Adrenal gland (tissue), 9 donors: ENCODE measurements at regions not wholly inside any gene's neighbourhood (a gene's known extent, or its start where the extent isn't known, plus 50 kb on each side); places are given as distances from the start of the nearest gene placed in this dataset.

ENCODE experiments used
- DNase-seq, 7 donors: peaks; one replicate each; pipeline ENCODE4 v3.0.0-alpha.2; 2019 to 2020
- H3K27ac ChIP-seq, 5 donors: fragments of 200-600 bp; sonication (generic) in 4 of 5; 1 replicate in 3 of 5; 2 replicates in 2 of 5; pipeline versions ENCODE4 v1.5.1 to v1.8.0; 2016 to 2020; ENCODE audit warnings: mild to moderate bottlenecking in 1 of 5
- H3K27me3 ChIP-seq: fragments of 200-600 bp; 2 replicates; pipeline ENCODE4 v1.8.0; 2021
- H3K36me3 ChIP-seq, 2 donors: fragments of 200-600 bp; replicated peaks in 1 of 2; 1 replicate in 1 of 2; 2 replicates in 1 of 2; pipeline versions ENCODE4 v1.5.1 to v1.8.0; 2018 to 2022
- H3K4me1 ChIP-seq, 2 donors: fragments of 200-600 bp; replicated peaks in 1 of 2; 1 replicate in 1 of 2; 2 replicates in 1 of 2; pipeline versions ENCODE4 v1.5.1 to v1.8.0; 2018 to 2021
- H3K4me3 ChIP-seq, 4 donors: fragments of 200-600 bp; sonication (generic) in 3 of 4; one replicate each; pipeline ENCODE4 v1.5.1; 2016 to 2018
- H3K9me3 ChIP-seq, 3 donors: fragments of 200-600 bp; sonication (generic) in 1 of 3; replicated peaks in 1 of 3; 1 replicate in 2 of 3; 2 replicates in 1 of 3; pipeline versions ENCODE4 v1.5.1 to v1.8.0; 2016 to 2021
- POLR2A ChIP-seq, 2 donors: fragments of 450-650 bp; IDR thresholded peaks; one replicate each; pipeline ENCODE4 v1.6.1; 2017; ENCODE audit warnings: antibody characterized with exemption in 2 of 2, mild to moderate bottlenecking in 2 of 2, moderate library complexity in 1 of 2
- WGBS, 4 donors: extraction: QIAGEN DNeasy Blood & Tissue Kit in 2 of 4; methylation state at CpG; one replicate each; pipeline versions ENCODE4 v1.1.5 to v1.1.7; 2013 to 2017; 5-methylcytosine and 5-hydroxymethylcytosine counted together
- intact Hi-C, 2 donors: fragments of 100-400 bp; cut with DNase I; formaldehyde crosslinking; loops; one replicate each; pipeline versions ENCODE4 v1.14.1 to v1.15.0; 2022 to 2023
- TF ChIP-seq, protein P1 (sequence below), 6 experiments: fragments of 450-650 bp in 4 of 6; fragments of 200-600 bp in 2 of 6; sonication (generic) in 1 of 6; IDR thresholded peaks; 1 replicate in 5 of 6; 2 replicates in 1 of 6; pipeline versions ENCODE4 v1.5.1 to v1.8.0; 2016 to 2021; ENCODE audit warnings: antibody characterized with exemption in 6 of 6, mild to moderate bottlenecking in 2 of 6, moderate library complexity in 1 of 6
- donor health status: healthy with polysubstance abuse.
- donor health status: Bipolar disorder and iron deficiency.
- donor health status: DM: yes; HTN: yes; CAD: no.
- donor health status: DM: no; HTN: no; CAD: no.
- donor health status: DM: no; HTN: no; CAD: no.

- peaks cover 8 to 31% of the 10 kb centered on the region in 2 donors for H3K4me1 ChIP-seq
- H3K27ac ChIP-seq: peak overlapping the region in 1 of 5 donors; percentile 6
- TF ChIP-seq, protein P1, sequence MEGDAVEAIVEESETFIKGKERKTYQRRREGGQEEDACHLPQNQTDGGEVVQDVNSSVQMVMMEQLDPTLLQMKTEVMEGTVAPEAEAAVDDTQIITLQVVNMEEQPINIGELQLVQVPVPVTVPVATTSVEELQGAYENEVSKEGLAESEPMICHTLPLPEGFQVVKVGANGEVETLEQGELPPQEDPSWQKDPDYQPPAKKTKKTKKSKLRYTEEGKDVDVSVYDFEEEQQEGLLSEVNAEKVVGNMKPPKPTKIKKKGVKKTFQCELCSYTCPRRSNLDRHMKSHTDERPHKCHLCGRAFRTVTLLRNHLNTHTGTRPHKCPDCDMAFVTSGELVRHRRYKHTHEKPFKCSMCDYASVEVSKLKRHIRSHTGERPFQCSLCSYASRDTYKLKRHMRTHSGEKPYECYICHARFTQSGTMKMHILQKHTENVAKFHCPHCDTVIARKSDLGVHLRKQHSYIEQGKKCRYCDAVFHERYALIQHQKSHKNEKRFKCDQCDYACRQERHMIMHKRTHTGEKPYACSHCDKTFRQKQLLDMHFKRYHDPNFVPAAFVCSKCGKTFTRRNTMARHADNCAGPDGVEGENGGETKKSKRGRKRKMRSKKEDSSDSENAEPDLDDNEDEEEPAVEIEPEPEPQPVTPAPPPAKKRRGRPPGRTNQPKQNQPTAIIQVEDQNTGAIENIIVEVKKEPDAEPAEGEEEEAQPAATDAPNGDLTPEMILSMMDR (IDR thresholded peaks at IDR 0.05): no peak
- TF ChIP-seq POLR2A (IDR thresholded peaks at IDR 0.05): no peak
- no peaks in the 10 kb centered on the region for H3K9me3 ChIP-seq
- H3K36me3 ChIP-seq: no peaks in the 10 kb centered on the region
- H3K4me3 ChIP-seq: no peak overlapping the region
- no peaks in the 10 kb centered on the region for H3K27me3 ChIP-seq
- no peak for DNase-seq
- intact Hi-C loops: loop anchor here in 1 of 2 donors (10.0 kb wide), 1 partner anchor 169 kb away; no protein-coding TSS in a partner anchor
- WGBS, 4 donors: 39 to 49% (median 40%) methylated on average over 2 of the region's 2 CpGs
Observed at GRCh38 chr3:30516238-30516637, 90.2 kb upstream of the TGFBR2 start.

GRCh38 chr3:30518181-30518864 lies 88.1 kb upstream of the TGFBR2 start:
- Histone ChIP-seq H3K27ac (peak overlapping the region in 2 of 5 donors; percentile 45 to 72), H3K9me3 (no peaks in the 10 kb centered on the region), H3K27me3 (no peaks in the 10 kb centered on the region), H3K4me3 (no peak overlapping the region), H3K36me3 (no peaks in the 10 kb centered on the region), H3K4me1 (peaks cover 0 to 25% of the 10 kb centered on the region in 2 donors)
- WGBS, 4 donors: 31 to 48% (median 40%) methylated on average over 4 of the region's 4 CpGs
- TF ChIP-seq POLR2A (IDR thresholded peaks at IDR 0.05): no peak
- TF ChIP-seq, protein P1 (IDR thresholded peaks at IDR 0.05): peak in 3 of 6 experiments; percentile 20 to 29 (median 29)
- intact Hi-C loops: loop anchor here in 1 of 2 donors (10.0 kb wide), 1 partner anchor 166 kb away; no protein-coding TSS in a partner anchor
- peak in 6 of 7 donors; percentile 26 to 69 (median 38) for DNase-seq

GRCh38 chr3:30518872-30519271 lies 87.5 kb upstream of the TGFBR2 start:
- no peaks in the 10 kb centered on the region for H3K27me3 ChIP-seq
- H3K36me3 ChIP-seq: no peaks in the 10 kb centered on the region
- no peak for DNase-seq
- peaks cover 0 to 25% of the 10 kb centered on the region in 2 donors for H3K4me1 ChIP-seq
- intact Hi-C loops: loop anchor here in 1 of 2 donors (10.0 kb wide), 1 partner anchor 166 kb away; no protein-coding TSS in a partner anchor
- H3K4me3 ChIP-seq: no peak overlapping the region
- no peaks in the 10 kb centered on the region for H3K9me3 ChIP-seq
- TF ChIP-seq, protein P1 (IDR thresholded peaks at IDR 0.05): no peak
- no peak for TF ChIP-seq POLR2A (IDR thresholded peaks at IDR 0.05)
- peak overlapping the region in 2 of 5 donors; percentile 45 to 72 for H3K27ac ChIP-seq

DNA sequence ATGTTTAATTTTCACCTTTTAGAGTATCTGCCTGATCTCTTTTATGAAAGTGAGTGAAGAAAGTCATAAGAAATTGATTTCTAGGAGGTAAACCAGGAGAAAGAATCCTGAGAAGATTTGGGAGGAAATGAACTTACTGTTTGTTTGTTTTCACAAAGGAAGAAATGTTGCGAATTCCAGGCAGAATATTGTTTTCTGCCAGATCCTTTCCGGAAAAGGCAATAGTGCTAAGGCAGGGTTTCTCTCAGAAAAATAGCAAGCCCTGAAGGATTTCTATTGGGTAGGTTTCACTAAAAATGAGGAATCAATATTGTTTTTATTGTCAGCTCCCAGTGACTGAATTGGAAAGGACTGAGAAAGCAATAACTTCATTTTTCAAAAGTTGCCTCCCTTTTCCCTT lies 85.7 kb upstream of the TGFBR2 start:
- H3K4me1 ChIP-seq: peaks cover 0 to 25% of the 10 kb centered on the region in 2 donors
- no peaks in the 10 kb centered on the region for H3K9me3 ChIP-seq
- peak overlapping the region in 3 of 5 donors; percentile 37 to 61 (median 61) for H3K27ac ChIP-seq
- 52 to 77% (median 65%) methylated on average over 2 of the region's 2 CpGs for WGBS, 4 donors
- TF ChIP-seq, protein P1 (IDR thresholded peaks at IDR 0.05): no peak
- no peak for TF ChIP-seq POLR2A (IDR thresholded peaks at IDR 0.05)
- no peaks in the 10 kb centered on the region for H3K27me3 ChIP-seq
- intact Hi-C loops: no loop called here
- no peaks in the 10 kb centered on the region for H3K36me3 ChIP-seq
- no peak overlapping the region for H3K4me3 ChIP-seq
- no peak for DNase-seq
